Esophagus squamous epithelium (tissue), 5 donors: ENCODE measurements at regions not wholly inside any gene's neighbourhood (a gene's known extent, or its start where the extent isn't known, plus 50 kb on each side); places are given as distances from the start of the nearest gene placed in this dataset.

Experiments
- DNase-seq: peaks from one replicate; lab custom pipeline; 2025; lab: John Stamatoyannopoulos, UW
- H3K27ac ChIP-seq, 4 donors: fragments of 200-600 bp; sonication (generic); one replicate each; pipeline ENCODE4 v1.5.1; 2016 to 2019; ENCODE audit warnings: mild to moderate bottlenecking in 1 of 4
- H3K27me3 ChIP-seq, 4 donors: fragments of 200-600 bp; sonication (generic); 1 replicate in 3 of 4; 2 replicates in 1 of 4; pipeline versions ENCODE4 v1.5.1 to v1.6.0; 2017 to 2021; ENCODE audit warnings: antibody characterized with exemption in 1 of 4
- H3K36me3 ChIP-seq, 3 donors: fragments of 200-600 bp; sonication (generic); one replicate each; pipeline ENCODE4 v1.5.1; 2016 to 2019
- H3K4me1 ChIP-seq, 3 donors: fragments of 200-600 bp; sonication (generic); one replicate each; pipeline ENCODE4 v1.5.1; 2017 to 2019
- H3K4me3 ChIP-seq, 4 donors: fragments of 200-600 bp; sonication (generic); 1 replicate in 3 of 4; 2 replicates in 1 of 4; pipeline ENCODE4 v1.5.1; 2016 to 2019; ENCODE audit warnings: mild to moderate bottlenecking in 2 of 4, moderate library complexity in 1 of 4
- H3K9me3 ChIP-seq, 3 donors: fragments of 200-600 bp; sonication (generic); one replicate each; pipeline ENCODE4 v1.5.1; 2016 to 2019
- CTCF ChIP-seq, 6 experiments: fragments of 450-650 bp in 4 of 6; fragments of 200-600 bp in 2 of 6; sonication (generic) in 2 of 6; IDR thresholded peaks; one replicate each; pipeline ENCODE4 v1.5.1; 2016 to 2019; ENCODE audit warnings: antibody characterized with exemption in 6 of 6, mild to moderate bottlenecking in 4 of 6, moderate library complexity in 4 of 6
- POLR2A ChIP-seq, 4 donors: fragments of 450-650 bp; IDR thresholded peaks; one replicate each; pipeline ENCODE4 v1.6.1; 2017; ENCODE audit warnings: antibody characterized with exemption in 4 of 4, mild to moderate bottlenecking in 4 of 4, moderate library complexity in 3 of 4
- WGBS, 2 donors: methylation state at CpG; one replicate each; pipeline ENCODE4 v1.1.5; 2018; 5-methylcytosine and 5-hydroxymethylcytosine counted together
- intact Hi-C: fragments of 100-400 bp; cut with DNase I; formaldehyde crosslinking; loops from one replicate; pipeline ENCODE4 v1.15.0; 2022
- donor health status: DM: yes; HTN: yes; CAD: no.

GRCh38 chr18:37640504-37640903 is 74.9 kb upstream of the CELF4 start:
- no peak for TF ChIP-seq CTCF (IDR thresholded peaks at IDR 0.05)
- TF ChIP-seq POLR2A (IDR thresholded peaks at IDR 0.05), result no peak
- DNase-seq, result no peak
- H3K4me3 ChIP-seq, result no peak overlapping the region
- H3K27me3 ChIP-seq, result no peaks in the 10 kb centered on the region
- H3K27ac ChIP-seq, result no peak overlapping the region
- intact Hi-C loops, result no loop called here
- H3K9me3 ChIP-seq, result peaks cover 0 to 7% (median 0%) of the 10 kb centered on the region in 3 donors
- no peaks in the 10 kb centered on the region for H3K36me3 ChIP-seq
- no peaks in the 10 kb centered on the region for H3K4me1 ChIP-seq

- no peak for DNase-seq
- Histone ChIP-seq H3K4me3 (no peak overlapping the region), H3K9me3 (peaks cover 0 to 3% (median 0%) of the 10 kb centered on the region in 3 donors), H3K27ac (no peak overlapping the region), H3K36me3 (no peaks in the 10 kb centered on the region), H3K4me1 (no peaks in the 10 kb centered on the region), H3K27me3 (no peaks in the 10 kb centered on the region)
- TF ChIP-seq CTCF (IDR thresholded peaks at IDR 0.05) (no peak), POLR2A (IDR thresholded peaks at IDR 0.05) (no peak)
- intact Hi-C loops, result no loop called here
- WGBS, 2 donors, result 63 to 70% methylated on average over 2 to 3 of the region's 3 CpGs
Measured at GRCh38 chr18:37639846-37640245, 74.2 kb upstream of the CELF4 start.

- H3K4me3 ChIP-seq, result no peak overlapping the region
- H3K9me3 ChIP-seq, result no peaks in the 10 kb centered on the region
- no peaks in the 10 kb centered on the region for H3K27me3 ChIP-seq
- 65 to 76% methylated on average over 4 of the region's 4 CpGs for WGBS, 2 donors
- no peak overlapping the region for H3K27ac ChIP-seq
- H3K36me3 ChIP-seq, result no peaks in the 10 kb centered on the region
- no peak for DNase-seq
- intact Hi-C loops, result no loop called here
- no peak for TF ChIP-seq POLR2A (IDR thresholded peaks at IDR 0.05)
- TF ChIP-seq CTCF (IDR thresholded peaks at IDR 0.05), result no peak
- H3K4me1 ChIP-seq, result no peaks in the 10 kb centered on the region
Measured at GRCh38 chr18:37637478-37637850, 71.9 kb upstream of the CELF4 start.

- 78 to 83% methylated on average over 8 of the region's 8 CpGs for WGBS, 2 donors
- no peak for DNase-seq
- intact Hi-C loops, result no loop called here
- Histone ChIP-seq H3K27me3 (no peaks in the 10 kb centered on the region), H3K36me3 (no peaks in the 10 kb centered on the region), H3K9me3 (no peaks in the 10 kb centered on the region), H3K27ac (no peak overlapping the region), H3K4me3 (no peak overlapping the region), H3K4me1 (no peaks in the 10 kb centered on the region)
- TF ChIP-seq CTCF (IDR thresholded peaks at IDR 0.05) (no peak), POLR2A (IDR thresholded peaks at IDR 0.05) (no peak)
Measured at GRCh38 chr18:37636831-37637477, 71.4 kb upstream of the CELF4 start.

GRCh38 chr18:37634516-37634915 is 68.9 kb upstream of the CELF4 start:
- H3K27me3 ChIP-seq, result no peaks in the 10 kb centered on the region

GRCh38 chr18:37631422-37631821 is 65.8 kb upstream of the CELF4 start:
- TF ChIP-seq CTCF (IDR thresholded peaks at IDR 0.05), result no peak
- no peak overlapping the region for H3K4me3 ChIP-seq
- no peaks in the 10 kb centered on the region for H3K4me1 ChIP-seq
- no peaks in the 10 kb centered on the region for H3K36me3 ChIP-seq
- no peaks in the 10 kb centered on the region for H3K27me3 ChIP-seq
- 72 to 75% methylated on average over 4 of the region's 4 CpGs for WGBS, 2 donors
- DNase-seq, result no peak
- intact Hi-C loops, result no loop called here
- H3K9me3 ChIP-seq, result no peaks in the 10 kb centered on the region
- H3K27ac ChIP-seq, result no peak overlapping the region

More at GRCh38 chr18:37634516-37634915, 68.9 kb upstream of the CELF4 start:
- no peak for DNase-seq
- Histone ChIP-seq H3K9me3 (no peaks in the 10 kb centered on the region), H3K4me1 (no peaks in the 10 kb centered on the region), H3K36me3 (no peaks in the 10 kb centered on the region), H3K27ac (no peak overlapping the region), H3K4me3 (no peak overlapping the region)
- intact Hi-C loops, result no loop called here
- WGBS, 2 donors, result 70 to 80% methylated on average over 2 of the region's 2 CpGs
- no peak for TF ChIP-seq POLR2A (IDR thresholded peaks at IDR 0.05)
